ENCODE measurements at regions not wholly inside any gene's neighbourhood (a gene's known extent, or its start where the extent isn't known, plus 50 kb on each side); places are given as distances from the start of the nearest gene placed in this dataset.

DNA sequence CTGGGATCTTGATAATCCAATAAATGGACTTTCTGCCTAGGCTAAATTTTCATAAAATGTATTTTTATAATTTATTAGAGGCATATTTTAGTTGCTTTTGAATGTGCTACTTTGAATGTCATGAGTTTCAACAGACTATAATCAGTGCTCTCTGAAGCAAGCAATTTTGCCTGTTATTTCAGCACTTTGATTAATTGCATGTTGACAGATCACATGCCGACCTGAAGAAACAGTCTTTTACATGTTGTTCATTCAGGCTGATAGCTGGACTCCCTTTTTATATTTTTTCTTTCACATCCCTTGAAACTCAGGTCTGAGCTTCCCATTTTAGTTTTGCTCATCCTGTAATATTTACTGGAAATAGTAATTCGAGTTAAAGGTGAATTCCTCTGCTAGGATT lies 341.0 kb downstream of the NAP1L3 start:
- TF ChIP-seq, protein P1, sequence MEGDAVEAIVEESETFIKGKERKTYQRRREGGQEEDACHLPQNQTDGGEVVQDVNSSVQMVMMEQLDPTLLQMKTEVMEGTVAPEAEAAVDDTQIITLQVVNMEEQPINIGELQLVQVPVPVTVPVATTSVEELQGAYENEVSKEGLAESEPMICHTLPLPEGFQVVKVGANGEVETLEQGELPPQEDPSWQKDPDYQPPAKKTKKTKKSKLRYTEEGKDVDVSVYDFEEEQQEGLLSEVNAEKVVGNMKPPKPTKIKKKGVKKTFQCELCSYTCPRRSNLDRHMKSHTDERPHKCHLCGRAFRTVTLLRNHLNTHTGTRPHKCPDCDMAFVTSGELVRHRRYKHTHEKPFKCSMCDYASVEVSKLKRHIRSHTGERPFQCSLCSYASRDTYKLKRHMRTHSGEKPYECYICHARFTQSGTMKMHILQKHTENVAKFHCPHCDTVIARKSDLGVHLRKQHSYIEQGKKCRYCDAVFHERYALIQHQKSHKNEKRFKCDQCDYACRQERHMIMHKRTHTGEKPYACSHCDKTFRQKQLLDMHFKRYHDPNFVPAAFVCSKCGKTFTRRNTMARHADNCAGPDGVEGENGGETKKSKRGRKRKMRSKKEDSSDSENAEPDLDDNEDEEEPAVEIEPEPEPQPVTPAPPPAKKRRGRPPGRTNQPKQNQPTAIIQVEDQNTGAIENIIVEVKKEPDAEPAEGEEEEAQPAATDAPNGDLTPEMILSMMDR (IDR thresholded peaks at IDR 0.05; ENCODE audit: low read depth, low read length), result no peak
- no peak for TF ChIP-seq EZH2phosphoT487 (IDR thresholded peaks at IDR 0.05; ENCODE audit: low read depth)

Data from OCI-LY3 (cell line).